ENCODE measurements at regions not wholly inside any gene's neighbourhood (a gene's known extent, or its start where the extent isn't known, plus 50 kb on each side); places are given as distances from the start of the nearest gene placed in this dataset.
"Not testable (repeated sequence)": the region's sequence is repeated elsewhere in the genome, so short reads cannot be mapped to it uniquely, and the experiment has no call there.

DNA sequence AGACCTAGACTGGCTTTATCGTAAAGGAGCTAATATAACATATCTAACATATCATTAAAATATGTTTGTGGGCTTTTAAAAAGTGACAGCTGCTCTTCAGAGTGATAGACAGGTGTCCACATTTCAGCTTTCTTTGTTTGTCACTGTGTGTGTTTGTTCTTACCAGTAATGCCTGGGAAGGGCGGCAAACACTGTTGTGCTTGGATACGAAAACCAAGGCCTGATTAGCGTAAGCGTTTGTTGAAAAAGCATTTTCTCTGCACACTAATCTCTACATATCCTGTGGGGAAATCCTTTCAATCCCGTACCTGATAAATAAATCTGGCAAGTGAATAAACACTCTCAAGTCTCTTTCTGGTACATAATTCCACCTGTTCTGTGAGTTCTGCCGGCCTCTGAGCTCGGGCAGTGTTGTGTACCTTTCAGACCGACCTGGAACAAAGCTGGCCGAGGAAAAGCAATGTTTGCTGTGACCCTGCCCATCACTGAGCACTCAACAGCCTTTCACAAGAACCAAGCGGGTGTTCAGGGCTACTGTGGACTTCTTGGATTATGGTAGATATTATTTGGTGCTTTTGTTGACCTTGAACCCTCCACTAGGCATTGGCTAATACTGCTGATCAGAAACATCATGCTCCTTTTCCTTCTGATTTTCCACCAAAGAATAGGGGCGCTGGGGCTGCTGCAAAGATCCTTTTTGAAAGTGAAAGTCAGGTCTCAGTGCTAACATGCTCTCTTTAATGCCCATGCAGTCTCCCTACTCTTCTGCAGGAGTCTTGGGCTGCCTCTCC lies 100.4 kb downstream of the CD83 start:
- no peak for DNase-seq (ENCODE audit: low spot score)

DNA sequence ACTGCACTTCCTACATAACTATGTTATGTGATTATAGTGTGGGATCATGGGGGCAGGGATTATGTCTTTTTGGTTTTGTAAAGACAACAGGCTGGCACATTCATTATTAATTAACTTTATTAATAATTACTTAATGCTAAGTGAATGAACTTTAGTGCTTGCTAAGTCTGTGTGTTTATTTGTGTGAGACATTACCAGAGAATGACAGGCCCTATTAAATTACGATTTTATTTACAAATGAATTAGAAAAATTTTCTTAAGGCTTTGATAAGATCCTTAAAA lies 100.9 kb downstream of the CD83 start:
- DNase-seq (ENCODE audit: low spot score) = no peak

DNA sequence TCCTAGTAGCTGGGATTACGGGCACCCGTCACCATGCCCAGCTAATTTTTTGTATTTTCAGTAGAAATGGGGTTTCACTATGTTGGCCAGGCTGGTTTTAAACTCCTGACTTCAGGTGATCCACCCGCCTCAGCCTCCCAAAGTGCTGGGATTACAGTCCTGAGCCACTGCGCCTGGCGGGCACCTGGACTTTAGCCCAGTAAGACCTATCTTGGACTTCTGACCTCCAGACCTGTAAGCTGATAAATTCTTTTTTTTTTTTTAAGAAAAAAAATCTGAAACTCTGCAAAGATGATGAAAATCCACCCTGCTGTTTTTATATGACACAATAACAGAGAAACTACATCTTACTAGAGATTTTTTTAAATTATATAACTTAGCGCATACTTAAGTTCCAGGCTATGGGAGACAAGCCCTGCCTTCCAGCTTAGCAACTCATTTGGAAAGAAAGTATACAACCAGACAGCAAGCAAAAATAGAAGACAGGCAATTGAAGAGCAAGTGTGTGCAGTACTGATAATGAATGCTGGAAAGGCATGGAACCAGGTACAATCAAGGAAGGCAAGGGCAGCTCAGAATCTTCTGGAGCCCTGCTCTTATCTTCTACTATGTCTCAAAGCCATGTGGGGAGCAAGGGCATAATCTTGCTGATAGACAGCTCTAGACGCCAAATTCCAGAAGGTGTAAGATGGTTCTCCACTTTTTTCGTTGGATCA lies 104.2 kb downstream of the CD83 start:
- no peak for DNase-seq (ENCODE audit: low spot score)

DNA sequence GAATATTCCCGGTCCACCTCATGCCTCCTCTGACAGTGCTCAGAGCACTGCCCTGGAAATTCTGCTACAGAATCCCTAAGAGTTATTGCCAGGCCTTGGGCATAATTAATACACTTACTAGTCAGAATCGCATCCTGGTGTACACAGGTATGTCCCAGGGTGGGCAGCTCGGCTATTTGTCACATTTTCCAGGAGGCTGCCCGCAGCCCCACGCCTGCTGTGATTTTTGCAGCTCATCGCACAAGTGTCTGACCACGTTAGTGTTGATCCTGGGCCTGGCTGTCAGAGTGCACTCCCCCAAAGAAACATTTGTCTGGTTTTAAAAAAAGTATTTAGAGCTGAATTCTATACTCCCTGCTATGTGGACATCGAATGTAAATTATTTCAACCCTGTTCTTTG lies 105.4 kb downstream of the CD83 start:
- no peak for DNase-seq (ENCODE audit: low spot score)

DNA sequence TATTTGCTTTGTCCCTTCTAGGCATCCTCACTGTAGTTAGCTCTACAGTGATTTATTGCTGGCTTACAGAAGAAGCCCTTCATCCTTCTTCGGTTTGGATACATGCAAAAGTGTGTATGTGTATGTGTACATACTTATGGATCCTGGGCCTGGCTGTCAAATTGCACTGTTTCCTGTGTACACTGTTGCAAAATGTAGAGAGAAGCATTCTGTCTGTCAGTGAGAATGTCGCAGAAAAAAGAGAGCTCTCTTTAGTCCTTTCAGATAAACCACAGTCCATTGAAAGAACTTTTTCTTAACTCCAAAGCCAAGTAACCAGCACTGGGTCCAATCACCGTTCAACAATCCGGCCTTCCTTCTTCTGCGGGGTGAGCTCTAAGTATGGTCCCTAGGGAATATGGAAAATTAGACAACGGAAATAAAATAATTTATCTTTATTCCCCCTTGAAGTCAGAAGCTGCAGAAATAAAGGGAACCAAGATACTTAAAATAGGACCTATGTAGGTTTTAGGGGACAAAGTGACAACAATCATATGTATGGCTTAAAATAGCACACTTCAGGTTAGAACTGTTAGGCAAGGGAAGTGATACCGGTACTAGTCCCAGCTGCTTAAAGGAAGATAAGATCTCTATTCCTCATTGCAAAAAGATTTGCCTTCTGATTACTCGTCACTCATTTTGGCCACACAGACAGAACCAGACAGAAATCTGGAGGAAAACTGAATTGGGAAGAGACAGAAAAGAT lies 107.0 kb downstream of the CD83 start:
- no peak for DNase-seq (ENCODE audit: low spot score)

DNA sequence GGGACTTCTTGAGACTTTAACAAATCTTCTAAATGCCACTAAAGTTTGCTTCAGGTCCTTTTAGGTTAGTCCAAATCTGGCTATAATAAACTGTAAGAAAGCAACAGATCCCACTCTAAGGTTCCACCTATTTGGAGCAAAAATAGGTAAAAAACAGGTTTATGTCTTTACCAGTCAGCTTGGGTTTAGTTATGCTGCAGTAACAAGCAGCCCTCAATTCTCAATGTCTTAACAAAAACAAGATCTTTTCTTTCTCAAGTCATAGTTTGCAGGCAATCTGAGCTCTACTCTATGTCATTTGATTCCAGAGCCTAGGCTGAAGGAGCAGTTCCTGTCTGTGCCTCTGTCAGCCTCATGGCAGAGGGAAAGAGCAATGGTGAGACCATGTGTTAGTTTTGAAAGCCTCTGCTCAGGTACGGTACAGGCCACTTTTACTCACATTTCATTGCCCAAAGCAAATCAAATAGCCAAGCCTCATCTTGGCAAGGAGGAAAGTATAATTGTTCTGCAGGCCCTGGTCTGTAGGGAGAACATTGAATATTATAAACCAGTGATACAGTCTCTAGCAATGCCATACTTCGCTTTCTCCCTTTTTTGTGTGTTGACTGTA lies 108.6 kb downstream of the CD83 start:
- no peak for DNase-seq (ENCODE audit: low spot score)

DNA sequence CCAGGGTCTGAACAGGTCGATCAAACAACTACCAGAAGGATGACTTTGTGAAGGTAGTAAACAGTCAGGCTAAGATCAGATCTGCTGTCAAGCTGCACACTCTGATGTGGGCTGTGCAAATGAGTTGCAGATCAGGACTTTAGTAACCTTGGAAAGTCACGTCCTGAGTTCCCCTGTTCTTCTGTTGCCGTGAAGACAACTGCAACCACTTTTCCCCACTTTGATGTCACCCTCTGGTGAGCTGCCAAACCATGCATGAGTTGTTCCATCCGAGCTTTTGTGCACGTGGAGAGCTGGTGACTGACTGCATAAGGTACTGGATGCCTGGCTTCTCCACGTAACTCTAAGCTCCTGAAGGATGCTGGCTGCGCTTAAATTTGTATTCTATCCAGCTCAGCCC lies 111.0 kb downstream of the CD83 start:
- no peak for DNase-seq (ENCODE audit: low spot score)

DNA sequence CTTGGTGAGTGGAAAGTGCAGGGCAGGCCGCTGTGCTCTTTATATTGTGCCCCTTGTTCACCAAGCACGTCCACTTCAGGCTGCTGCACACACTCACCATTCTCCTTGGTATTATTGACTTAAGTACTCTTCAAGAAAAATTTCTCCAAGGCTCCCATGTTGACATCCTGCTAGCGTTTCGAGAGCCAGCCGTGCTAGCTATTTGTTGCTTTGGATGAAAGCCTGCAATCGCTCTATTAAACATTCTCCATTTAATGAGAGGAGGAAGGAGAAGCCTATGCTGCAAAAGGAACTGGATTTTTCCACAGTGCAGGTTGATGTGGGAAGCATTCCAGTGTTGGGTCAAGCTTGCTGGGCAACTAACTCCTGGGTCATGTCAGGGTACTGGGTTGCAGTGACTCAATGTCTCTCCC lies 113.5 kb downstream of the CD83 start:
- no peak for DNase-seq (ENCODE audit: low spot score)

DNA sequence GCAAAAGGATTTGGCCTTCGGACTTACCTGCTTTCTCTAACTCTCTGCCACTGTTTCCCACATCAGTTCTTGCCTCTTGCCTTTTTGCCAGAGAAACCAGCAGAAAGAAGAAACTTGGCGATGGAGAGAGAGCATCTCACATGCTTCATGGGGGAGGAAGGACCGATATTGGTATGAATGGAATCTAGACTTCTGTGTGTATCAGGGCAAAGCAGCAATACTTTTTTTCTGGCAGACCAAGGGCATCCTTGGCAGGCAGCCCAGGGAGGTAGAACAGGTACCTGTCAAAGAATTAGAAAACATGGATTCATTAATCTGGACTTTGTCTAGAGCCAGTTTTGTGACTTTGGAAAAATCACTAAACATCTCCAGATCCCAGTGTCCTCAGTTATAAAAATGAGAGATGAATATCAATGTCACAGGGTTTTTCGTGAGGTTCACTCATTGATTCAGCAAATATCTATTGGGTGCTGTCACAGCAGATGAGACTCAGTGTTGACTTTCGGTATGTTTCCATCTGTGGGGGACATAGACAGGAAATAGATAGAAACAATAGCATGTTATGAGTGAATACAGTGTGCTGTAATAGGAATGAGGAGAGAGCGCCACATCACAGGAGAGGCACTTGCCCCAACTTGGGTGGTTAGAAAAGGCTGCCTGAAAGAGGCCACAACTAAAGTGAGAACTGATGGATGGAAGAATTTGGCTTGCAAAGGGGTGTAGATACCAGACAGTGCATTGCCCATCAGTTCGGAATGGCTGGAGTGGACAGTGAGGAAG lies 114.1 kb downstream of the CD83 start:
- no peak for DNase-seq (ENCODE audit: low spot score)

DNA sequence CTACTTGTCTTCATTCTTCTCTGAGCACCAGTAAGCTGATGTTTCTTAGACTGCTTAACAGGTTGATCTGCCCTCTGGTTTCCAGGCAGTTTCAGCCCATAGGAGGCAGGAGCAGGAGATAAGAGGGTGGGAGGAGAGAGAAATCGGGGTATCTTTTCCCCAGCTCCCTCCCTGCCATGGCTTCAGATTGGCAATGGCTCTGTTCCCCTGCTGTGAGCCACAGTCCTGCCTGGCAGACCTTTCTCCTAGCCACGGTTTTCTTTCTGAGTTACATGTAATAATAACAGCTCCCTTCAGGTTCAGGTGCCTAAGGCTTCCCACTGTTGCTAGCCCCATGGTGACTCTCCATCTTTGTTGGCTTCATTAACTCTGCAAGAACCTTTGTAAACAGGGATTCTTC lies 115.3 kb downstream of the CD83 start:
- DNase-seq (ENCODE audit: low spot score) = no peak

DNA sequence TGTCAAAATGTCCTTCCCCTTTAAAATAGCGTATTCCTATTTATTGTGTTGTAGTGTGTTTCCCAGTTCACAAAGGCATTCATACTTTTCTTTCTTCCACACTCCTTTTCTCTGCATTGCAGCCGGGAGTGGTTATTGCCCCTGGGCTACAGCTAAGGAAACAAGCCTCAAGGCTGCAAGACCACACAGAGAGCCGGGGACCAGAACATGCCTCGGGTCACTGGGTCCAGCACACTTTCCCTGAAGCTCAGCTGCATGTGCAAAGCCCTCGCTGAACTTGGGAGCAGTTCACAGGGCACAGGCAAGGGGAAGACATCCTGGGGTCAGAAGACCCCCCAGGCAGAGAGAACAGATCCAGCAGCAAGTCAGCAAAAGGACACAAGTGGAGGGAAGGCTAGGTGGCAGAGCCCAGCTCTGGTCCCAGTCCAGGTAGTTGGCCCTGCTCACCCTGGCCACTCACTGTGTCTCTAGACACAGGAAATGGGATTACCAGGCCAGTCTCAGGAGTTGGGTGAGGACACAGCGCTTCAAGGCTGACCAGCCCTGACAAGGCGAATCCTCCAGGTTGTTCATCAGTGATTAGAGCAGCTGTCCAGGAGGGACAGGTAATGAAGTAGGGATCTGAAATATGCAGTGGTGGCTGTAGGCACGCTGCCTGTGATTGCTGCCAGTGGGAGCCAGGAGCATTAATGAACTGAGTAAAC lies 118.2 kb downstream of the CD83 start:
- DNase-seq (ENCODE audit: low spot score) = no peak

DNA sequence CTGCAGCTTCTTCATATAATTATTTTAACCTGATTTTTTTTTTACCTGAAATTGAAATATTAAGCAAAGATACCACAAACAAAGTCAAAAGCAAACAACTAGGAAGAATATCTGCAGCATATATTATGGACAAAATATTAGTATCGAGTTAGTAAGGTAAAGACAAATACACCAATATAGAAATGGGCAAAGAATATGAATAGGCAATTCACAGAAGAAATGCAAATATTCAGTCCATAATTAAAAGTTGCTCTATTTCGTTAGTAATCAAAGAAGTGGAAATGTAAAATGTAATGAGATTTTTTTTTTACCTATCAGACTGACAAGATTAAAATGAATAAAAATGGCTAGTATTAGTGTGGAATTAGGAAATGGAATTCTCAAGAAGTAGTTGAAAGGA lies 121.5 kb downstream of the CD83 start:
- DNase-seq (ENCODE audit: low spot score) = no peak

DNA sequence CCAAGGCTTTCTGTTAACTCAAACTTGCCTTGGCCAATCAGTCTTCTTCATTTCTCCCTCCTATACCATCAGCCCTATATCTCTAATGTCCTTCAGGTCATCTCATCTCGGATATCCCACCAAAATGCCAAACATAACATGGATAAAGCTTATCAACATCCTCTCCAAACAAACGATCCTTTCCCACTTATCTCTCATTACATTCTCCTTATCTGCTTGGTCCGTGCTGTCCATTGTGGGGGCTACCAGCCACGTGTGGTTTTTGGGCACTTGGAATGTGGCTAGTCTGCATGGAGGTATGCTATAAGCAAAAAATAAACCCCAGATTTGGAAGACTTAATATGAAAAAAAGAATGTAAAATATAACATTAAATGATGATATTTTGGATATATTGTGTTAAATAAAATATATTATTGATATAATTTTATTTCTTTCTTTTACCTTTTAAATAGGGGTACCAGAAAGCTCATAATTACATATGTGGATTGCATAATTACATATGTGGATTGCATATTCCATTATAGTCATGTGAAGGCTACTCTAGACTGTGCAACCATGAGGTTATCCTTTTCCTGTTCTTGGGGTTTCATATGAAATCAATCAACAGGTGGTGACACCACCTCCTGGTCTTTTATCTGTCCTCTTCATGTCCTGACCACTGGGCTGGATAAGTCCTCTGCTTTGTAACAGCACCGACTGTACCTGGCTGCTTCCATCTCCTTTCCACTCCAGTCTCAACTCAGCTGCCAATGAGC lies 123.0 kb downstream of the CD83 start:
- DNase-seq (ENCODE audit: low spot score) = no peak

DNA sequence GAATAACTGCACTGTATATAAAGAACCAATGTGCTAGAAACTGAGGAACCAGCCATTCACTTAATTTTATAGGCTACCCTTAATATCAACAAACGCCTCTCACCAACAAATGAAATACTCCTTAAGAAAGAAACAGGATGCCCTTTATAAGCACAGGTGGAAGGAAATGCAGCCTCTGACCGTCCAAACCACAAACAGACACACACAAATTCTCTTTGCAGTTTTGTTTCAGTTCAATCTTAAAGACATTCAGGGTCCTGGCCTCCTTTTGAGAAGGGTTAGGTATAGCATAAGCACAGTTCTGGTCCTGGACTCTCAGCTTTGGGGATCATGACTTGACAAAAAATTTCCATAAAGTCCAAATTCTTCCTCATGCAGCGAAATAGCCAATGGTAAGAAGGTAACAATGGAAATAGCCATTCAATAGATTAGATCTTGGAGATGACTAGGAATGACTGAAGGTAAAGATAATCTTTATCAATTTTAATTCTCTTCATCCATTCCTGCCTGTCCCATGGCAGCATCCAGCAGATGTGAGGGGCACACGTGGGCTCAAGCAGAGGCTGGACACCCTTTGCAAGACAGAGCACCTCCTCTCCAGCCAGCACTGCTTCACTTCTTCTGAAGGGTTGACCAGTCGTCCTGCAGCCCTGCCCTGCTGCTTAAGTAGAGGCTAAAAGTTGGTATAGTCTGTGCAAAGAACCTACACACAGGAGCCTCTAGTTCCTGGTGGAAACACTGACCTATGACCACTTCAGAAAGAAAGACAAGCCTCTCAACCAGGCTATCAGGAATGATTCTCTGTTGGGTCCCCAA lies 123.9 kb downstream of the CD83 start:
- DNase-seq (ENCODE audit: low spot score) = no peak

DNA sequence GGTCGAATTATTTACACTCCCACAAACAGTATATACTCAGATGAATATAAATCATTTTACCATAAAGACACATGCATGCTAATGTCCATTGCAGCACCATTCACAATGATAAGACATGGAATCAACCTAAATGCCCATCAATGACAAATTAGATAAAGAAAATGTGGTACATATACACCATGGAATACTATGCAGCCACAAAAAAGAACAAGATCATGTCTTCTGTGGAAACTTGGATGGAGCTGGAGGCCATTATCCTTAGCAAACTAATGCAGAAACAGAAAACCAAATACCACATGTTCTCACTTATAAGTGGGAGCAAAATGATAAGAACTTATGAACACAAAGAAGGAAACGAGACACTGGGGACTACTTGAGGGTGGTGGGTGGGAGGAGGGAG lies 125.3 kb downstream of the CD83 start:
- not testable (repeated sequence) for DNase-seq (ENCODE audit: low spot score)

DNA sequence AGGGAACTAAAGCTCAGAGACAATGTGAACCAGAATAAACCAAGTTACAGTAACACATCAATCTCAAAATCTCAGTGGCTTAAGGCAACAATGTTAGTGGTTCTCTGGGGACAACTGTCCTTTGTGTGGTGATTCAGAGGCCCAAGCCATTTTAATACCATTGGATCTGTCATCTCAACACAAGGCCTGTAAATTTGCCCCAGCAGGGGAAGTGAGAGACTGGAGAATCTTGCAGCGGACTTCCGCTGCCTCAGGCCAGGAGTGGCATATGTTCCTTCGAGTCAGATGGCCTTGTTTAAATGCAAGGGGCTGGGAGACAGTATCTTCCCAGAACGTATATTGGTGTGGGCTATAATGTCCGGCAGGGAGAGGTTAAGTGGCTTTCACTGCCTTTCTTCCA lies 126.0 kb downstream of the CD83 start:
- no peak for DNase-seq (ENCODE audit: low spot score)

DNA sequence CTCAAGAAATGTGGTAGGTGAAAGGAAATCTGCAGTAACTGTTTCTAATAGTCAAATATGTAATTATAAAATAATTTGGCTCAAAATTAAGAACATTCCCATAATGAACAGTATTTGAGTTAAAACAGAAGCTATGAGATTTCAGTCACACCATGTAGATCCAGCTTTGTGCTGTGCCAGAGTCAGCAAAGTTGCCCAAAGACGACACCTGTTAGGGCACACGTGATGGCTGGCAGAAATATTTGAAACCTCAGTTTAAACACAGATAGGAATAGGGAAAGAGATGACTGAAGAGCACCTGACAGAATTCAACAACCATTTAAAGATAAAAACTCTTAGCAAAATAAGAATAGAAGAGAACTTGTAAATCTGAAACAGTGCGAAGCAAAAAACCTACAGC lies 129.3 kb downstream of the CD83 start:
- DNase-seq (ENCODE audit: low spot score) = no peak

DNA sequence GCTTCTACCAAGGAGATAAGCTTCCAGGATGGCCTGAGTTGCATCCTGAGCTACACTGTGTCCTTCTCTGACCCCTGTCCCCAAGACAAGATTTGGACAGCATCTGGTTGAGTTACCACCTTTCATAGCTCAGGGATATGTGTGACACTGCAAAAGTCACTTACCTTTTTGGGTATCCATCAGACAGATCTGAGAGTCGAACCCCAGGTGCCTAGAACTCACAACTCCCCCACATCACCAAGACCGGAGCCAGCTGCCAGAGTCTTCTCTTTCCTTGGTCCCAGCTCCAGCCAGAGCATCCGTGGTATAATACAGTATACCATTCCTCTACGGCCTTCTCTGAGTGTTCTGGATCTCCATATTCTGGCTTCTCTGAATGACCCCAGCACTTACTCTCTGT lies 133.0 kb downstream of the CD83 start:
- DNase-seq (ENCODE audit: low spot score) = no peak

DNA sequence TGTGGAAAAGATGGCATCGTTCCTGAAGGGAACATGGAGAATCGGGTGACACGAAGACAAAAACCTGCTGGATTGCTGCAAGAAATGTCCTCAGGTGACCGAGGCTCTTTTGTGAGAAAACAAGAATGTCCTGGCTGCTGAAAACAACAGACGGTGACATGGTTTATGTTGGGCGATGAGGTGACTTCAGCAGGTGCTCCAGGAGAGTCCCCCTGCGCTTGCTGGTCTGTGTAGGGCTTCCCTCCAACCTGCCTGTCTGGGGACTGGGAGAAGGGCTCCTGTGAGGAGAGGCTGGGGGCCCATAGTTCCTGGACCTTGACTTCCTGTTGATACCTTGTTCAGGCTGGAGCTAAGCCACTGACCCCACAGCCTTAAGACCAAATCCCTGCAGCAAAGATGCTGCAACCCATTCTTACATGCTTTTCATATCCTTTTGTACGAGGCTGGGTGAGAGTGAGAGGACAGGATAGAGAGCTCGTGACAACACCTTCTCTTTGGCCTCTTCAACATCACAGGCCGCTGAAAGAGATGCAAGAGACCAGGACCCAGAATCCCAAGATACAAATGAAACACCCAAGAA lies 134.8 kb downstream of the CD83 start:
- no peak for DNase-seq (ENCODE audit: low spot score)
